Activated CD8-positive, alpha-beta T cell treated with anti-CD3 and anti-CD28 coated beads for 36 hours (primary cell): ENCODE measurements at regions not wholly inside any gene's neighbourhood (a gene's known extent, or its start where the extent isn't known, plus 50 kb on each side); places are given as distances from the start of the nearest gene placed in this dataset.
A peak's percentile ranks its signal among the peaks of the same experiment; 100 is the strongest.
"Not testable (repeated sequence)": the region's sequence is repeated elsewhere in the genome, so short reads cannot be mapped to it uniquely, and the experiment has no call there.

ENCODE experiments used
- ATAC-seq: fragments of 200-7000 bp; cut with Tn5 transposase; one replicate; pipeline ENCODE4 v1.10.0; 2021; ENCODE audit warnings: mild to moderate bottlenecking, moderate library complexity
- CTCF ChIA-PET: fragments of 350-600 bp; sonication (Branson Sonifier 250); formaldehyde crosslinking; loops from one replicate; lab custom pipeline; 2021; ENCODE audit warnings: antibody characterized with exemption; lab: Charles Lee
- POLR2A ChIA-PET: fragments of 350-600 bp; sonication (Branson Sonifier 250); formaldehyde crosslinking; loops from one replicate; lab custom pipeline; 2021; ENCODE audit warnings: antibody characterized with exemption; lab: Charles Lee
- DNase-seq: peaks from one replicate; pipeline ENCODE4 v3.0.0-alpha.2; 2020
- H3K27ac Mint-ChIP-seq: one replicate; pipeline ENCODE4 v1.8.0; 2021; ENCODE audit warnings: mild to moderate bottlenecking, mixed read lengths
- H3K27me3 Mint-ChIP-seq: one replicate; pipeline ENCODE4 v1.8.0; 2021; ENCODE audit warnings: mixed read lengths
- H3K36me3 Mint-ChIP-seq: one replicate; pipeline ENCODE4 v1.8.0; 2021; ENCODE audit warnings: low read depth, mixed read lengths
- H3K4me1 Mint-ChIP-seq: one replicate; pipeline ENCODE4 v1.8.0; 2021; ENCODE audit warnings: low read depth, mixed read lengths
- H3K4me3 Mint-ChIP-seq: one replicate; pipeline ENCODE4 v1.8.0; 2021; ENCODE audit warnings: mild to moderate bottlenecking, moderate library complexity, mixed read lengths
- H3K9me3 Mint-ChIP-seq: one replicate; pipeline ENCODE4 v1.8.0; 2021; ENCODE audit warnings: mixed read lengths
- intact Hi-C: fragments of 100-400 bp; cut with micrococcal nuclease; formaldehyde crosslinking; loops from one replicate; pipeline ENCODE4 v1.10.0; 2022

DNA sequence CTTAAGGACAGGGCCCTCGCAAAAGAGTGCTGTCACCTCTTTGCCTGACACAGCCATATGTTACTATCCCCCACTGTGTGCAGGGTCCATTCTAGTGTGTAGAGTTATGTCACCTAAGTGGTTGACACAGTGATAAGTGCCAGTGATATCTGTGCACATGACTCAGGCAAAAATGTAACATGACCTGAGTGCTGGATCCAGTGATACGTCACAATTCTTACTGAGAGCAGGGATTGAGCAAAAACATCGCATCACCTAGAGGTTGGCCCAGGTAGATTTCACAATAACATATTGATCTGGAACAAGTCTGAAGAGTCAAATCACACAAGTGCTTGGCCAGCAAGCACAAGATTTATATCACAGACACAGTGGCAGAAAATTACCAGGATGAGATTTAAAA, 100.5 kb upstream of the BPY2B start:
- H3K27me3 Mint-ChIP-seq, intact Hi-C loops, H3K9me3 Mint-ChIP-seq, ATAC-seq, H3K27ac Mint-ChIP-seq, H3K36me3 Mint-ChIP-seq, CTCF ChIA-PET, POLR2A ChIA-PET, H3K4me3 Mint-ChIP-seq, DNase-seq, H3K4me1 Mint-ChIP-seq: not testable (repeated sequence)

DNA sequence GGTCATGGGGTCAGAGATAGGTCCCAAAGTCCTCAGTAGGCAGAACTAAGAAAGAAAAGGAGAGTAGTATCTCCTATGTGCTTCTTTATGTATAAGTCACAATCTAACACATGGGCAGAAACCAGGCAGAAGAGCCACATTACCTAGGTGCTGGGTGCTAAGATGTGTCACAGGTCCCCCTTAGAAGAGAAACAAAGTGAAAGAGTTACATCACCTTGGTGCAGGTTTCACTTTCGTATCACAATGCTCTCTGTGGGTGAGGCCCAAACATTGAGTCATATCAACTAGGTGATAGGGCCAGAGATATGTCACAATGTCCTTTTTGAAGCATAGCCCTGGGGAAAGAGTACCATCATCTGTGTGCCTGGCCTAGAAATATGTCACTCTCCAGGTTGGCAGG, 96.1 kb upstream of the BPY2B start:
- CTCF ChIA-PET, H3K27ac Mint-ChIP-seq, intact Hi-C loops, H3K36me3 Mint-ChIP-seq, DNase-seq, H3K4me1 Mint-ChIP-seq, H3K27me3 Mint-ChIP-seq, H3K9me3 Mint-ChIP-seq, H3K4me3 Mint-ChIP-seq, POLR2A ChIA-PET: not testable (repeated sequence)
- ATAC-seq = peak; percentile 89

DNA sequence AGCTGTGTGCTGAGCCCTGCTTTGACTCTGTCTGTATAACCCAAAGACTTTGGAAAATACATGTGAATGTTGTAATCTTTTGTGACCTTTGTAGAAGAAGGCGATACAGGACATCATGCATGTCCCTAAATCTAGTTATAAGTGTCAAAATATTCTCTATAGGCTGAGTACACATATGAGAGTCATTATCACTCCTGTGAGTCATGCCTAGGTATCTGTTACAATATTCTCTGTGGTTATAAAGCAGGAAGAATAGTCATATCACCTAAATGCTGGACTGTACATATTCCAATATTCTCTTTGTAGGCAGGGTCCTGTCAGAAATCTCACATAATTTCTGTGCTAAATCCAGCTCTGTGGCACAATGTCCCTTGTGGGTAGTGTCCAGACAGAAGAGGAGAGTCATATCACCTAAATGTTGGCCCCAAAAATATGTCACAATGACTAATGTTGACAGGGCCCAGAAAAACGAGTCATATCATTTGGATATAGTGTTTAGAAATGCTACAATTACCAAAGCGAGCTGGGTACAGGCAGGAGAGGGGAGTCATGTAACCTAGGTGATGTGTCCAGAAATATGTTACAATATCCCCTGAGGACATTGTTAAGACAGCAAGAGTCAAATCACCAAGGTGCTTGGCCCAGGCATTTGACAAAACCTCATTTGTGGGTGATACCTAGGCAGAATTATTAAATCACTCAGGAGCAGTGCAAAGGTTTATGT, 80.4 kb upstream of the BPY2B start:
- H3K27me3 Mint-ChIP-seq, ATAC-seq, CTCF ChIA-PET, H3K4me3 Mint-ChIP-seq, H3K27ac Mint-ChIP-seq, H3K9me3 Mint-ChIP-seq, H3K36me3 Mint-ChIP-seq, H3K4me1 Mint-ChIP-seq, intact Hi-C loops, DNase-seq, POLR2A ChIA-PET: not testable (repeated sequence)

DNA sequence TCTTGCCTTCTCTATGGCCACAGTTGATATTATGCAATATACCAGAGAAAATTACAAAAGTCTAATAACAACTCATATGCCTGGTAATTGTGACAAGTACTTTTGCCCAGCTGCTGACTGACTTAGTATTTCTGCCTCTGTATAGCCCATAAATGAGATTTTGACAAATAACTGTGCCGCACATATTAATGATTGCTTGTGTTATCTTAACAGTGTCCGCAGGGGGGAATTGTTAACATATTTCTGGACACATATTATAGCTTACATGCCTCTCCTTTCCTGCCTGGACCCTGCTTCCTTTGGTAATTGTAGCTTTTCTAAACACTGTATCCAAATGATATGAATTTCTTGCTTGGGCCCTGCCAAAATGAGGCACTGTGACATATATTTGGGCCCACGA, 69.0 kb upstream of the BPY2B start:
- CTCF ChIA-PET, ATAC-seq, DNase-seq, H3K9me3 Mint-ChIP-seq, H3K4me1 Mint-ChIP-seq, POLR2A ChIA-PET, H3K36me3 Mint-ChIP-seq, intact Hi-C loops, H3K27ac Mint-ChIP-seq, H3K27me3 Mint-ChIP-seq, H3K4me3 Mint-ChIP-seq: not testable (repeated sequence)

DNA sequence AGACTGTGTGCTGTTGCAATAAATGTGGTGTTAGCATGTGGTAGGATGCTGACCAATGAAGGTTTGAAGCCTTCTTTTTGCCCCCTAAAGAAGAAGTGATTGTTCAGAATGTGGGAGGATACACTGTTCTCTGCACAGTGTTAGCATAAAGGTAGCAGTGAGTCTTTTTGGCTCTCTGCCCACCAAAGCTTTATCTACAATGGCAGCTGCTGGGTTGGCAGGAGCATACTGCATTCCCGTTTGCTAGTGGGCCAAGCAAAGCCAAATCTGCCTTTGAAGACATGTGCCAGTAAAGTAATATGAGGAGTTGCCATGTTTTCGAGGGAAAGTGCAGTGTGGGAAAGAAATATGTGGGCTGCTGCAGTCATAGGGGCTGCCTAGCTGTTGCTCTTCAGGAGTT, 56.4 kb upstream of the BPY2B start:
- CTCF ChIA-PET, intact Hi-C loops, H3K36me3 Mint-ChIP-seq, H3K27ac Mint-ChIP-seq, H3K27me3 Mint-ChIP-seq, ATAC-seq, H3K4me3 Mint-ChIP-seq, DNase-seq, H3K4me1 Mint-ChIP-seq, H3K9me3 Mint-ChIP-seq, POLR2A ChIA-PET: not testable (repeated sequence)
